HG02938 (cell line): ENCODE measurements at regions not wholly inside any gene's neighbourhood (a gene's known extent, or its start where the extent isn't known, plus 50 kb on each side); places are given as distances from the start of the nearest gene placed in this dataset.
A peak's percentile ranks its signal among the peaks of the same experiment; 100 is the strongest.
"Not testable (repeated sequence)": the region's sequence is repeated elsewhere in the genome, so short reads cannot be mapped to it uniquely, and the experiment has no call there.

ENCODE experiments used
- ATAC-seq: cut with Tn5 transposase; IDR thresholded peaks from one replicate; pipeline ENCODE4 v1.9.1; 2021; ENCODE audit warnings: mild to moderate bottlenecking, moderate library complexity; ENCODE audit not compliant: unreplicated experiment

GRCh38 chr7:138363721-138364120 lies 96.3 kb upstream of the TRIM24 start:
- ATAC-seq, result no peak

GRCh38 chr7:138366137-138366536 lies 93.9 kb upstream of the TRIM24 start:
- ATAC-seq, result not testable (repeated sequence)

- not testable (repeated sequence) for ATAC-seq
Measured at GRCh38 chr7:138366676-138367075, 93.4 kb upstream of the TRIM24 start.

GRCh38 chr7:138369797-138370196 lies 90.3 kb upstream of the TRIM24 start:
- no peak for ATAC-seq

- no peak for ATAC-seq
Measured at GRCh38 chr7:138370956-138371355, 89.1 kb upstream of the TRIM24 start.

GRCh38 chr7:138374119-138374693 lies 85.9 kb upstream of the TRIM24 start:
- ATAC-seq, result no peak

- ATAC-seq, result no peak
Measured at GRCh38 chr7:138377306-138377705, 82.8 kb upstream of the TRIM24 start.

- ATAC-seq, result no peak
Measured at GRCh38 chr7:138378741-138379559, 81.1 kb upstream of the TRIM24 start.

- no peak for ATAC-seq
Measured at GRCh38 chr7:138382862-138383565, 77.0 kb upstream of the TRIM24 start.

- no peak for ATAC-seq
Measured at GRCh38 chr7:138386821-138387220, 73.2 kb upstream of the TRIM24 start.

- ATAC-seq, result no peak
Measured at GRCh38 chr7:138387755-138388475, 72.1 kb upstream of the TRIM24 start.

GRCh38 chr7:138388673-138389491 lies 71.2 kb upstream of the TRIM24 start:
- ATAC-seq, result no peak

- ATAC-seq, result no peak
Measured at GRCh38 chr7:138395763-138396162, 64.3 kb upstream of the TRIM24 start.

- ATAC-seq, result peak; percentile 96
Measured at GRCh38 chr7:138396251-138397070, 63.6 kb upstream of the TRIM24 start.

- ATAC-seq, result not testable (repeated sequence)
Measured at GRCh38 chr7:138397071-138397433, 63.0 kb upstream of the TRIM24 start.

GRCh38 chr7:138398857-138399256 lies 61.2 kb upstream of the TRIM24 start:
- ATAC-seq, result no peak

- ATAC-seq, result no peak
Measured at GRCh38 chr7:138400400-138400886, 59.6 kb upstream of the TRIM24 start.

GRCh38 chr7:138402749-138403148 lies 57.3 kb upstream of the TRIM24 start:
- no peak for ATAC-seq

GRCh38 chr7:138405496-138405895 lies 54.6 kb upstream of the TRIM24 start:
- no peak for ATAC-seq
